Transverse colon (tissue), 3 donors: ENCODE measurements at regions not wholly inside any gene's neighbourhood (a gene's known extent, or its start where the extent isn't known, plus 50 kb on each side); places are given as distances from the start of the nearest gene placed in this dataset.

Source experiments
- EP300 ChIP-seq: sonication (generic); formaldehyde crosslinking; IDR thresholded peaks from one replicate; pipeline ENCODE4 v1.6.1; 2017; ENCODE audit warnings: antibody characterized with exemption, low read depth
- POLR2A ChIP-seq: fragments of 450-650 bp; IDR thresholded peaks from one replicate; pipeline ENCODE4 v1.6.1; 2016; ENCODE audit warnings: antibody characterized with exemption, mild to moderate bottlenecking, moderate library complexity
- TF ChIP-seq, protein P1 (sequence below), 5 experiments: fragments of 200-600 bp in 3 of 5; fragments of 450-650 bp in 2 of 5; sonication (generic) in 3 of 5; IDR thresholded peaks; 1 replicate in 2 of 5; 2 replicates in 3 of 5; pipeline ENCODE4 v1.5.1; 2016 to 2017; ENCODE audit warnings: antibody characterized with exemption in 5 of 5, inconsistent platforms in 3 of 5, mild to moderate bottlenecking in 2 of 5, moderate library complexity in 1 of 5

DNA sequence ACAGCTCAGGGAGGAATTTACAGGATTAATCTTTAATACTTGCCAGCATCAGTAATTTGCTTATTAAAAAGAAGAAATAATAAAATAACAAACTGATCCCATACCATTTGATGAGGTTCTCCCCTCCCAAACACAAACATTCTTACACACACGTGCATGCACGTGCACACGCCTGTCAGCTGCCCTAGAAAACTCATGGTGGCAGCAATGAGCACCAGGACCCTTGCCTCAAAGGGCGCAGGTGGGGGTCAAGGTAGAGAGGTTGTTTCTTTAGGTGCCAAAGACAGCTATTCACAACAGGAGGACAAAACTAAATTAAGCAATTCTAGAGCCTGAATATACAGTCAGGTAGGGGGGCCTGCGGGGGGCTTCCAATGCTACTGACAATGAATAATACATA lies 219.3 kb downstream of the BUD13 start:
- TF ChIP-seq, protein P1, sequence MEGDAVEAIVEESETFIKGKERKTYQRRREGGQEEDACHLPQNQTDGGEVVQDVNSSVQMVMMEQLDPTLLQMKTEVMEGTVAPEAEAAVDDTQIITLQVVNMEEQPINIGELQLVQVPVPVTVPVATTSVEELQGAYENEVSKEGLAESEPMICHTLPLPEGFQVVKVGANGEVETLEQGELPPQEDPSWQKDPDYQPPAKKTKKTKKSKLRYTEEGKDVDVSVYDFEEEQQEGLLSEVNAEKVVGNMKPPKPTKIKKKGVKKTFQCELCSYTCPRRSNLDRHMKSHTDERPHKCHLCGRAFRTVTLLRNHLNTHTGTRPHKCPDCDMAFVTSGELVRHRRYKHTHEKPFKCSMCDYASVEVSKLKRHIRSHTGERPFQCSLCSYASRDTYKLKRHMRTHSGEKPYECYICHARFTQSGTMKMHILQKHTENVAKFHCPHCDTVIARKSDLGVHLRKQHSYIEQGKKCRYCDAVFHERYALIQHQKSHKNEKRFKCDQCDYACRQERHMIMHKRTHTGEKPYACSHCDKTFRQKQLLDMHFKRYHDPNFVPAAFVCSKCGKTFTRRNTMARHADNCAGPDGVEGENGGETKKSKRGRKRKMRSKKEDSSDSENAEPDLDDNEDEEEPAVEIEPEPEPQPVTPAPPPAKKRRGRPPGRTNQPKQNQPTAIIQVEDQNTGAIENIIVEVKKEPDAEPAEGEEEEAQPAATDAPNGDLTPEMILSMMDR (IDR thresholded peaks at IDR 0.05) = no peak
- TF ChIP-seq POLR2A = no peak
- TF ChIP-seq EP300 = no peak
